ENCODE measurements at regions not wholly inside any gene's neighbourhood (a gene's known extent, or its start where the extent isn't known, plus 50 kb on each side); places are given as distances from the start of the nearest gene placed in this dataset.

DNA sequence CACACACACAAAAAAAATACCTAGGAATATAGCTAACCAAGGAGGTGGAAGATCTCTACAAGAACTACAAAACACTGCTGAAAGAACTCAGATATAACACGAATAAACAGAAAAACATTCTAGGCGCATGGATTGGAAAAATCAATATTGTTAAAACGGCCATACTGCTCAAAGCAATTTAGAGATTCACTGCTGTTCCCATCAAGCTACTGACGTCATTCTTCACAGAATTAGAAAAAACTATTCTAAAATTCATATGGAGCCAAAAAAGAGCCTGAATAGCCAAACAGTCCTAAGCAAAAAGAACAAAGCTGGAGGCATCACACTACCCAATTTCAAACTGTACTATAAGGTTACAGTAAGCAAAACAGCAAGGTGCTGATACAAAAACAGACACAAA lies 390.2 kb downstream of the IDS start:
- H3K36me3 ChIP-seq: no peaks in the 10 kb centered on the region
- H3K27me3 ChIP-seq (replicated peaks in 1 of 7): no peaks in the 10 kb centered on the region
- WGBS, 5 donors: 66 to 90% (median 82%) methylated on average over 4 of the region's 4 CpGs
- peaks cover 0 to 13% (median 6%) of the 10 kb centered on the region in 8 donors for H3K9me3 ChIP-seq
- DNase-seq: no peak
- H3K4me1 ChIP-seq: no peaks in the 10 kb centered on the region
- TF ChIP-seq POLR2A (IDR thresholded peaks at IDR 0.05): no peak
- TF ChIP-seq POLR2AphosphoS5 (IDR thresholded peaks at IDR 0.05): no peak
- TF ChIP-seq, protein P1, sequence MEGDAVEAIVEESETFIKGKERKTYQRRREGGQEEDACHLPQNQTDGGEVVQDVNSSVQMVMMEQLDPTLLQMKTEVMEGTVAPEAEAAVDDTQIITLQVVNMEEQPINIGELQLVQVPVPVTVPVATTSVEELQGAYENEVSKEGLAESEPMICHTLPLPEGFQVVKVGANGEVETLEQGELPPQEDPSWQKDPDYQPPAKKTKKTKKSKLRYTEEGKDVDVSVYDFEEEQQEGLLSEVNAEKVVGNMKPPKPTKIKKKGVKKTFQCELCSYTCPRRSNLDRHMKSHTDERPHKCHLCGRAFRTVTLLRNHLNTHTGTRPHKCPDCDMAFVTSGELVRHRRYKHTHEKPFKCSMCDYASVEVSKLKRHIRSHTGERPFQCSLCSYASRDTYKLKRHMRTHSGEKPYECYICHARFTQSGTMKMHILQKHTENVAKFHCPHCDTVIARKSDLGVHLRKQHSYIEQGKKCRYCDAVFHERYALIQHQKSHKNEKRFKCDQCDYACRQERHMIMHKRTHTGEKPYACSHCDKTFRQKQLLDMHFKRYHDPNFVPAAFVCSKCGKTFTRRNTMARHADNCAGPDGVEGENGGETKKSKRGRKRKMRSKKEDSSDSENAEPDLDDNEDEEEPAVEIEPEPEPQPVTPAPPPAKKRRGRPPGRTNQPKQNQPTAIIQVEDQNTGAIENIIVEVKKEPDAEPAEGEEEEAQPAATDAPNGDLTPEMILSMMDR (IDR thresholded peaks at IDR 0.05 in 8 of 11, conservative IDR thresholded peaks at IDR 0.05 in 3 of 11): no peak
- intact Hi-C loops (cut with DNase I; ENCODE audit: low total_unique reads): no loop called here
- H3K27ac ChIP-seq: no peak overlapping the region
- H3K4me3 ChIP-seq: no peak overlapping the region

DNA sequence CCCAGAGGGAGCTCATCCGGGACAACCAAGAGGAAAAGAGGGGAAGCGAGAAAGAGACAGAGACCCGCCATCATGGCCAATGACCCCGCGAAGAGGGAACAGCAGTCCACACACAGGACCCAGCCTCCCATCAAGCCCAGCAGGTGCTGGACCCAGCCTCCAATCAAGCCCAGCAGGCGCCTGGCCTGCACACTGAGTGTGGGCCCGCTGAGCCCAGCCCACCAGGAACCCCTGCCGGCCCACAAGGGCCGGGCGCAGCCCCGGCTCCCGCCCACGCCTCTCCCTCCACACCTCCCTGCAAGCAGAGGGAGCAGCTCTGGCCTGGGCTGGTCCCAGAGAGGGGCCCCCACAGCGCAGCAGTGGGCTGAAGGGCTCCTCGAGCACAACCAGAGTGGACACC lies 391.1 kb downstream of the IDS start:
- H3K4me3 ChIP-seq: no peak overlapping the region
- no peak for TF ChIP-seq POLR2A (IDR thresholded peaks at IDR 0.05)
- TF ChIP-seq, protein P1 (IDR thresholded peaks at IDR 0.05 in 8 of 11, conservative IDR thresholded peaks at IDR 0.05 in 3 of 11): no peak
- peak; percentile 62 for DNase-seq
- H3K9me3 ChIP-seq: peaks cover 0 to 22% (median 6%) of the 10 kb centered on the region in 8 donors
- WGBS, 5 donors: 81 to 91% (median 87%) methylated on average over 4 to 15 of the region's 15 CpGs
- H3K27me3 ChIP-seq (replicated peaks in 1 of 7): no peaks in the 10 kb centered on the region
- no peak overlapping the region for H3K27ac ChIP-seq
- H3K36me3 ChIP-seq: no peaks in the 10 kb centered on the region
- intact Hi-C loops (cut with DNase I; ENCODE audit: low total_unique reads): no loop called here
- H3K4me1 ChIP-seq: no peaks in the 10 kb centered on the region

DNA sequence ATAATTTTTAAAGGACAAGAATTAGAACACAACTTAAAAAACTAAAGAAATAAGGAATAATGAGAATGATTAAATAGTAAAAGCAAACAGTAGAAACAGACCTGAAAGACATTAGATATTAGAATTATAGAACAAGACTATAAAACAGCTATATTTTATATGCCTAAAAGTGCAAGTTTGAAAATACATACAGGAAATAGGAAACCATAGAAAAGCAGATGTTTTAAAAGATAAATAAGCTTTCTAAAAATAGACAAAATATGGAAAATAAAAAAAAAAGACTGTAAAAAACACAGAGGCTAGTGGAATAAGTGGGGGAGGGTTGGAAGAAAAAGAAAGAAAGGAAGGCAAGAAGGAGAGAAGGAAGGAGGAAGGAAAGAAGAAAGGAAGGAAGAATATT lies 407.3 kb downstream of the IDS start:
- H3K9me3 ChIP-seq: no peaks in the 10 kb centered on the region
- no peak for DNase-seq
- no peak overlapping the region for H3K27ac ChIP-seq
- no peaks in the 10 kb centered on the region for H3K4me1 ChIP-seq
- no peaks in the 10 kb centered on the region for H3K36me3 ChIP-seq
- H3K27me3 ChIP-seq (replicated peaks in 1 of 7): no peaks in the 10 kb centered on the region
- intact Hi-C loops (cut with DNase I; ENCODE audit: low total_unique reads): no loop called here
- no peak overlapping the region for H3K4me3 ChIP-seq
- TF ChIP-seq, protein P1 (IDR thresholded peaks at IDR 0.05 in 8 of 11, conservative IDR thresholded peaks at IDR 0.05 in 3 of 11): no peak
- TF ChIP-seq POLR2AphosphoS5 (IDR thresholded peaks at IDR 0.05): no peak
- TF ChIP-seq POLR2A (IDR thresholded peaks at IDR 0.05): no peak

DNA sequence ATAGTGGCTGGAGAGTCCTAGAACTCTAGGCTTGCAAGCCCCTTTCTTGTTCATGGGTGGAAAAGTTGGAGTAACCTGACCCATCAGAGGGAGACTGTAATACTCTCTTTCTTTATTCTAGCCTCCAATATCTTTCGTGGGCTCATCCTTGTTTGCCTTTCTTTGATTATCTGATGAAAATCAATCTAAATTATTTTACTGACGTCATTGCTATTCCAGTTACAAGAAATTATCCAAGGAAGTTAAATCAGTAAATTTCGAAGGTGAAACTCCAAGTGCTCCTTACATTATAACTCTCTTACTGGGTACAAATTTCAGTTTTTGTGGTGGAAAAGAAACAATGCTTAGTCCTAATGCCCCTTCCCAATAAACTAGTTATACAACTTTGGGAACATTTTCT lies 412.9 kb downstream of the IDS start:
- TF ChIP-seq POLR2A (IDR thresholded peaks at IDR 0.05): no peak
- no peak for TF ChIP-seq POLR2AphosphoS5 (IDR thresholded peaks at IDR 0.05)
- TF ChIP-seq, protein P1 (IDR thresholded peaks at IDR 0.05 in 8 of 11, conservative IDR thresholded peaks at IDR 0.05 in 3 of 11): no peak
- Histone ChIP-seq H3K9me3 (peaks cover 0 to 3% (median 0%) of the 10 kb centered on the region in 8 donors), H3K4me1 (no peaks in the 10 kb centered on the region), H3K27me3 (replicated peaks in 1 of 7) (no peaks in the 10 kb centered on the region), H3K4me3 (no peak overlapping the region), H3K27ac (no peak overlapping the region), H3K36me3 (no peaks in the 10 kb centered on the region)
- intact Hi-C loops (cut with DNase I; ENCODE audit: low total_unique reads): no loop called here
- no peak for DNase-seq
- WGBS, 5 donors: 56 to 92% (median 87%) methylated on average over 3 of the region's 3 CpGs

All from spleen (tissue), 11 donors.